WTC11 (cell line): ENCODE measurements at regions not wholly inside any gene's neighbourhood (a gene's known extent, or its start where the extent isn't known, plus 50 kb on each side); places are given as distances from the start of the nearest gene placed in this dataset.

Source experiments
- ATAC-seq: fragments of 200-7000 bp; cut with Tn5 transposase; 2 replicates; pipeline ENCODE4 v1.10.0; 2021; ENCODE audit warnings: mild to moderate bottlenecking, moderate library complexity
- CTCF ChIA-PET: fragments of 300-600 bp; sonication (Branson Sonifier 250); formaldehyde crosslinking; loops from one replicate; lab custom pipeline; 2021; ENCODE audit warnings: antibody characterized with exemption; lab: Charles Lee
- POLR2A ChIA-PET: fragments of 350-600 bp; sonication (Branson Sonifier 250); formaldehyde crosslinking; loops from one replicate; lab custom pipeline; 2021; ENCODE audit warnings: antibody characterized with exemption; lab: Charles Lee
- DNase-seq: peaks from one replicate; pipeline ENCODE4 v3.0.0; 2021; ENCODE audit warnings: low spot score
- H3K27ac Mint-ChIP-seq: 2 replicates; pipeline ENCODE4 v1.8.0; 2021; ENCODE audit warnings: mixed read lengths
- H3K27me3 Mint-ChIP-seq: 2 replicates; pipeline ENCODE4 v1.8.0; 2021; ENCODE audit warnings: low read depth, mild to moderate bottlenecking, moderate library complexity, mixed read lengths
- H3K36me3 Mint-ChIP-seq: 2 replicates; pipeline ENCODE4 v1.8.0; 2021; ENCODE audit warnings: mixed read lengths
- H3K4me1 Mint-ChIP-seq: 2 replicates; pipeline ENCODE4 v1.8.0; 2022; ENCODE audit warnings: mixed read lengths
- H3K4me3 Mint-ChIP-seq: 2 replicates; pipeline ENCODE4 v1.8.0; 2021; ENCODE audit warnings: mild to moderate bottlenecking, moderate library complexity, mixed read lengths
- H3K9me3 Mint-ChIP-seq: 2 replicates; pipeline ENCODE4 v1.8.0; 2021; ENCODE audit warnings: mixed read lengths
- CREM ChIP-seq: sonication (generic); formaldehyde crosslinking; IDR thresholded peaks from 2 replicates; pipeline ENCODE4 v1.8.1; 2022; ENCODE audit warnings: mild to moderate bottlenecking, missing genetic modification reagents, moderate library complexity
- EMX1 ChIP-seq: fragments of 250-450 bp; sonication (Bioruptor Pico); IDR thresholded peaks from 2 replicates; pipeline ENCODE4 v1.8.0; 2021; ENCODE audit warnings: mild to moderate bottlenecking
- FOXK1 ChIP-seq: sonication (generic); formaldehyde crosslinking; IDR thresholded peaks from 2 replicates; pipeline ENCODE4 v1.8.0; 2022; ENCODE audit warnings: mild to moderate bottlenecking, moderate library complexity, missing genetic modification reagents
- JAZF1 ChIP-seq: fragments of 250-450 bp; sonication (Bioruptor Pico); IDR thresholded peaks from 2 replicates; pipeline ENCODE4 v1.9.0; 2021; ENCODE audit warnings: moderate library complexity, mild to moderate bottlenecking, inconsistent platforms
- NR2C2 ChIP-seq: sonication (generic); formaldehyde crosslinking; IDR thresholded peaks from 2 replicates; pipeline ENCODE4 v1.8.0; 2022; ENCODE audit warnings: mild to moderate bottlenecking, missing genetic modification reagents
- PRRX2 ChIP-seq: fragments of 250-450 bp; sonication (Bioruptor Pico); IDR thresholded peaks from 2 replicates; pipeline ENCODE4 v1.8.0; 2021; ENCODE audit warnings: mild to moderate bottlenecking
- TP53 ChIP-seq: sonication (generic); formaldehyde crosslinking; IDR thresholded peaks from 2 replicates; pipeline ENCODE4 v1.8.1; 2023; ENCODE audit warnings: mild to moderate bottlenecking, missing genetic modification reagents
- ZNF232 ChIP-seq: sonication (generic); formaldehyde crosslinking; IDR thresholded peaks from 2 replicates; pipeline ENCODE4 v1.8.0; 2022; ENCODE audit warnings: mild to moderate bottlenecking, missing genetic modification reagents
- ZNF423 ChIP-seq: fragments of 250-450 bp; sonication (Bioruptor Pico); IDR thresholded peaks from 2 replicates; pipeline ENCODE4 v2.1.2; 2022; ENCODE audit warnings: mild to moderate bottlenecking, moderate library complexity
- TF ChIP-seq, protein P1 (sequence below): sonication (generic); formaldehyde crosslinking; conservative IDR thresholded peaks from 2 replicates; pipeline ENCODE4 v1.8.1; 2023; ENCODE audit warnings: mild to moderate bottlenecking, low read depth, missing genetic modification reagents, moderate library complexity
- TF ChIP-seq, protein P2 (sequence below): fragments of 250-450 bp; sonication (Bioruptor Pico); IDR thresholded peaks from 2 replicates; pipeline ENCODE4 v1.9.0; 2021; ENCODE audit warnings: mild to moderate bottlenecking, borderline replicate concordance
- TF ChIP-seq, protein P3 (sequence below): sonication (generic); formaldehyde crosslinking; IDR thresholded peaks from 2 replicates; pipeline ENCODE4 v1.8.1; 2023; ENCODE audit warnings: mild to moderate bottlenecking, missing genetic modification reagents
- TF ChIP-seq, protein P4 (sequence below): fragments of 200-600 bp; IDR thresholded peaks from 2 replicates; pipeline ENCODE4 v1.8.0; 2022; ENCODE audit warnings: antibody characterized with exemption
- TF ChIP-seq, protein P5 (sequence below): sonication (generic); formaldehyde crosslinking; IDR thresholded peaks from 2 replicates; pipeline ENCODE4 v1.8.1; 2023; ENCODE audit warnings: mild to moderate bottlenecking, missing genetic modification reagents, moderate library complexity
- TF ChIP-seq, protein P6 (sequence below): sonication (generic); formaldehyde crosslinking; IDR thresholded peaks from 2 replicates; pipeline ENCODE4 v1.8.1; 2022; ENCODE audit warnings: low read depth, mild to moderate bottlenecking, moderate library complexity, missing genetic modification reagents, borderline replicate concordance
- TF ChIP-seq, protein P7 (sequence below): sonication (generic); formaldehyde crosslinking; IDR thresholded peaks from 2 replicates; pipeline ENCODE4 v1.8.0; 2023; ENCODE audit warnings: missing genetic modification reagents

DNA sequence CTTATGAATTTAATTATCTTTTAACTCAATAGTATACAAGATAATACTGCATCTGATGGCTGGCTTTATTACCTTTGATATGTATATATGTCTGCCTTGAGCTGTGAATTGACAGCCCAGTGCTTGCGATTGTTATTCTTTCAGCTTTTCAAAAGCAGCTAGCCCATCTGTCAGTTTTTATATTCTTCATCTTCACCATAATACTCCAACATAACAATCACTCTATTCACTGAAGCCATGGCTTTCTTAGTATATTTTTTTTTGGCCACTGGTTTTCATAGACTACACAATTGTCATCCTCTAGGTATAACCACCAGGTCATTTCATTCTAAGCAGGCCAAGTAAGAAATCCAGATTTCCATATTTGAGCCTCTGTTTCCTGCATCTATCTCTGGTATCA, 1026.1 kb downstream of the FSCB start:
- Mint-ChIP-seq H3K4me3 (no peak overlapping the region), H3K27me3 (no peaks in the 10 kb centered on the region), H3K36me3 (no peaks in the 10 kb centered on the region), H3K4me1 (peaks cover 23% of the 10 kb centered on the region)
- POLR2A ChIA-PET: no interaction called here
- ATAC-seq: no peak
- CTCF ChIA-PET: no interaction called here
- no peak for TF ChIP-seq ZNF423 (CRISPR knock-in tag)
- TF ChIP-seq FOXK1: no peak
- TF ChIP-seq, all 79 proteins: peak for 0
- Mint-ChIP-seq H3K9me3 (no peaks in the 10 kb centered on the region), H3K27ac (no peak overlapping the region)
- no peak for DNase-seq

DNA sequence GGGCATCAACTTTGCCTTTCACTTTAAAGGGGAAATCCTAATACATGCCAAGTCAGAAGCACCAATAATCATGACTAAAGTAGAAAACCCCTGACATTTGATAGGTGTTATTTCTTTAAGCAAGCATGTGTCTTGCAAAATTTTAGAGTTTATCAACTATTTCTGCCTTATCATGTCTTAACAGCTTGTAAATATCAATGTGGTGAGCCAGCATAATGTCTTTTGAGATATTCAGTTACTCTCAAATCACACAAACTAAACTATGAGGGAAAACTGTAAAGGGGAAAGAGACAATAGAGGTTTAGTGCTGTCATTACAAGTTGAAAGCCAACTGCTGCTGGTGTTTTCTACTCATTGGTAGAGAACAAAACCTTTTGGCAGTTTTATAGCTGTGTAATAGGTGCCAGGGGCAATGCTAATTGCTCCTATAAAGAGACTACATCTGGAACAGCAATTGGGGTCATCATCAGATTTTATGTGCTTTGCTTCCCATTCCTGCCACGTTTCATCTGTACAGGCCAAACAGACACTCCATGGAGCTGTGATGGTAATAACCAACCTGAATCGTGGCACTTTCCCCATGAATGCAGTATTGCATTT, 1027.4 kb downstream of the FSCB start:
- ATAC-seq (no peak), DNase-seq (no peak)
- Mint-ChIP-seq H3K9me3 (no peaks in the 10 kb centered on the region), H3K4me3 (no peak overlapping the region), H3K4me1 (peaks cover 17% of the 10 kb centered on the region), H3K27ac (no peak overlapping the region), H3K27me3 (no peaks in the 10 kb centered on the region), H3K36me3 (no peaks in the 10 kb centered on the region)
- ChIA-PET CTCF (no interaction called here), POLR2A (no interaction called here)
- TF ChIP-seq, protein P1, sequence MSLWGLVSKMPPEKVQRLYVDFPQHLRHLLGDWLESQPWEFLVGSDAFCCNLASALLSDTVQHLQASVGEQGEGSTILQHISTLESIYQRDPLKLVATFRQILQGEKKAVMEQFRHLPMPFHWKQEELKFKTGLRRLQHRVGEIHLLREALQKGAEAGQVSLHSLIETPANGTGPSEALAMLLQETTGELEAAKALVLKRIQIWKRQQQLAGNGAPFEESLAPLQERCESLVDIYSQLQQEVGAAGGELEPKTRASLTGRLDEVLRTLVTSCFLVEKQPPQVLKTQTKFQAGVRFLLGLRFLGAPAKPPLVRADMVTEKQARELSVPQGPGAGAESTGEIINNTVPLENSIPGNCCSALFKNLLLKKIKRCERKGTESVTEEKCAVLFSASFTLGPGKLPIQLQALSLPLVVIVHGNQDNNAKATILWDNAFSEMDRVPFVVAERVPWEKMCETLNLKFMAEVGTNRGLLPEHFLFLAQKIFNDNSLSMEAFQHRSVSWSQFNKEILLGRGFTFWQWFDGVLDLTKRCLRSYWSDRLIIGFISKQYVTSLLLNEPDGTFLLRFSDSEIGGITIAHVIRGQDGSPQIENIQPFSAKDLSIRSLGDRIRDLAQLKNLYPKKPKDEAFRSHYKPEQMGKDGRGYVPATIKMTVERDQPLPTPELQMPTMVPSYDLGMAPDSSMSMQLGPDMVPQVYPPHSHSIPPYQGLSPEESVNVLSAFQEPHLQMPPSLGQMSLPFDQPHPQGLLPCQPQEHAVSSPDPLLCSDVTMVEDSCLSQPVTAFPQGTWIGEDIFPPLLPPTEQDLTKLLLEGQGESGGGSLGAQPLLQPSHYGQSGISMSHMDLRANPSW (CRISPR knock-in tag): no peak
- TF ChIP-seq NR2C2 (CRISPR knock-in tag) (no peak), TP53 (CRISPR knock-in tag) (no peak), JAZF1 (CRISPR knock-in tag) (no peak), PRRX2 (CRISPR knock-in tag) (no peak), ZNF232 (CRISPR knock-in tag) (no peak), CREM (CRISPR knock-in tag) (no peak)
- TF ChIP-seq, protein P2, sequence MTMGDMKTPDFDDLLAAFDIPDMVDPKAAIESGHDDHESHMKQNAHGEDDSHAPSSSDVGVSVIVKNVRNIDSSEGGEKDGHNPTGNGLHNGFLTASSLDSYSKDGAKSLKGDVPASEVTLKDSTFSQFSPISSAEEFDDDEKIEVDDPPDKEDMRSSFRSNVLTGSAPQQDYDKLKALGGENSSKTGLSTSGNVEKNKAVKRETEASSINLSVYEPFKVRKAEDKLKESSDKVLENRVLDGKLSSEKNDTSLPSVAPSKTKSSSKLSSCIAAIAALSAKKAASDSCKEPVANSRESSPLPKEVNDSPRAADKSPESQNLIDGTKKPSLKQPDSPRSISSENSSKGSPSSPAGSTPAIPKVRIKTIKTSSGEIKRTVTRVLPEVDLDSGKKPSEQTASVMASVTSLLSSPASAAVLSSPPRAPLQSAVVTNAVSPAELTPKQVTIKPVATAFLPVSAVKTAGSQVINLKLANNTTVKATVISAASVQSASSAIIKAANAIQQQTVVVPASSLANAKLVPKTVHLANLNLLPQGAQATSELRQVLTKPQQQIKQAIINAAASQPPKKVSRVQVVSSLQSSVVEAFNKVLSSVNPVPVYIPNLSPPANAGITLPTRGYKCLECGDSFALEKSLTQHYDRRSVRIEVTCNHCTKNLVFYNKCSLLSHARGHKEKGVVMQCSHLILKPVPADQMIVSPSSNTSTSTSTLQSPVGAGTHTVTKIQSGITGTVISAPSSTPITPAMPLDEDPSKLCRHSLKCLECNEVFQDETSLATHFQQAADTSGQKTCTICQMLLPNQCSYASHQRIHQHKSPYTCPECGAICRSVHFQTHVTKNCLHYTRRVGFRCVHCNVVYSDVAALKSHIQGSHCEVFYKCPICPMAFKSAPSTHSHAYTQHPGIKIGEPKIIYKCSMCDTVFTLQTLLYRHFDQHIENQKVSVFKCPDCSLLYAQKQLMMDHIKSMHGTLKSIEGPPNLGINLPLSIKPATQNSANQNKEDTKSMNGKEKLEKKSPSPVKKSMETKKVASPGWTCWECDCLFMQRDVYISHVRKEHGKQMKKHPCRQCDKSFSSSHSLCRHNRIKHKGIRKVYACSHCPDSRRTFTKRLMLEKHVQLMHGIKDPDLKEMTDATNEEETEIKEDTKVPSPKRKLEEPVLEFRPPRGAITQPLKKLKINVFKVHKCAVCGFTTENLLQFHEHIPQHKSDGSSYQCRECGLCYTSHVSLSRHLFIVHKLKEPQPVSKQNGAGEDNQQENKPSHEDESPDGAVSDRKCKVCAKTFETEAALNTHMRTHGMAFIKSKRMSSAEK (CRISPR knock-in tag): no peak
- TF ChIP-seq, protein P3, sequence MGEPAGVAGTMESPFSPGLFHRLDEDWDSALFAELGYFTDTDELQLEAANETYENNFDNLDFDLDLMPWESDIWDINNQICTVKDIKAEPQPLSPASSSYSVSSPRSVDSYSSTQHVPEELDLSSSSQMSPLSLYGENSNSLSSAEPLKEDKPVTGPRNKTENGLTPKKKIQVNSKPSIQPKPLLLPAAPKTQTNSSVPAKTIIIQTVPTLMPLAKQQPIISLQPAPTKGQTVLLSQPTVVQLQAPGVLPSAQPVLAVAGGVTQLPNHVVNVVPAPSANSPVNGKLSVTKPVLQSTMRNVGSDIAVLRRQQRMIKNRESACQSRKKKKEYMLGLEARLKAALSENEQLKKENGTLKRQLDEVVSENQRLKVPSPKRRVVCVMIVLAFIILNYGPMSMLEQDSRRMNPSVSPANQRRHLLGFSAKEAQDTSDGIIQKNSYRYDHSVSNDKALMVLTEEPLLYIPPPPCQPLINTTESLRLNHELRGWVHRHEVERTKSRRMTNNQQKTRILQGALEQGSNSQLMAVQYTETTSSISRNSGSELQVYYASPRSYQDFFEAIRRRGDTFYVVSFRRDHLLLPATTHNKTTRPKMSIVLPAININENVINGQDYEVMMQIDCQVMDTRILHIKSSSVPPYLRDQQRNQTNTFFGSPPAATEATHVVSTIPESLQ: no peak
- TF ChIP-seq, protein P4, sequence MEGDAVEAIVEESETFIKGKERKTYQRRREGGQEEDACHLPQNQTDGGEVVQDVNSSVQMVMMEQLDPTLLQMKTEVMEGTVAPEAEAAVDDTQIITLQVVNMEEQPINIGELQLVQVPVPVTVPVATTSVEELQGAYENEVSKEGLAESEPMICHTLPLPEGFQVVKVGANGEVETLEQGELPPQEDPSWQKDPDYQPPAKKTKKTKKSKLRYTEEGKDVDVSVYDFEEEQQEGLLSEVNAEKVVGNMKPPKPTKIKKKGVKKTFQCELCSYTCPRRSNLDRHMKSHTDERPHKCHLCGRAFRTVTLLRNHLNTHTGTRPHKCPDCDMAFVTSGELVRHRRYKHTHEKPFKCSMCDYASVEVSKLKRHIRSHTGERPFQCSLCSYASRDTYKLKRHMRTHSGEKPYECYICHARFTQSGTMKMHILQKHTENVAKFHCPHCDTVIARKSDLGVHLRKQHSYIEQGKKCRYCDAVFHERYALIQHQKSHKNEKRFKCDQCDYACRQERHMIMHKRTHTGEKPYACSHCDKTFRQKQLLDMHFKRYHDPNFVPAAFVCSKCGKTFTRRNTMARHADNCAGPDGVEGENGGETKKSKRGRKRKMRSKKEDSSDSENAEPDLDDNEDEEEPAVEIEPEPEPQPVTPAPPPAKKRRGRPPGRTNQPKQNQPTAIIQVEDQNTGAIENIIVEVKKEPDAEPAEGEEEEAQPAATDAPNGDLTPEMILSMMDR: no peak

DNA sequence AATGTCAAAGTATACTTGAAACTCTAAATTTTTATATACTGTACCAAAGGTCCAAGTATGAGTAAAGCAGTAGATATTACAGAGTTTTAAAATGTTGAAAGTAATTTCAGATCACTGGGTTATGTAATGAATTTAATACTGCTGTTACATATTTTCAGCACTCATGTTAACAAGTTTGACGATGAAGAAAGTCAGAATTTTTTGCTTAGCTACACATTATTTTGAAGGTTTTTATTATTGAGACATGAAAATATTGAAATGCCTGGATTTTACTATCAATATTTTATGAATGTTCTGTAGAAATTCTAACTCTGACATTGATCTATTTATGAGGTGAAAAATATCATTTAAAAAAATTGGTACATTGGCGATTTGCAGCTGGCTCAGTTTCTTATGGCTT, 1030.3 kb downstream of the FSCB start:
- Mint-ChIP-seq H3K4me1 (peaks cover 18% of the 10 kb centered on the region), H3K9me3 (no peaks in the 10 kb centered on the region), H3K27me3 (no peaks in the 10 kb centered on the region), H3K4me3 (no peak overlapping the region), H3K36me3 (no peaks in the 10 kb centered on the region), H3K27ac (no peak overlapping the region)
- ChIA-PET CTCF (no interaction called here), POLR2A (no interaction called here)
- DNase-seq (no peak), ATAC-seq (no peak)
- no peak for TF ChIP-seq CREM (CRISPR knock-in tag)
- TF ChIP-seq, protein P5, sequence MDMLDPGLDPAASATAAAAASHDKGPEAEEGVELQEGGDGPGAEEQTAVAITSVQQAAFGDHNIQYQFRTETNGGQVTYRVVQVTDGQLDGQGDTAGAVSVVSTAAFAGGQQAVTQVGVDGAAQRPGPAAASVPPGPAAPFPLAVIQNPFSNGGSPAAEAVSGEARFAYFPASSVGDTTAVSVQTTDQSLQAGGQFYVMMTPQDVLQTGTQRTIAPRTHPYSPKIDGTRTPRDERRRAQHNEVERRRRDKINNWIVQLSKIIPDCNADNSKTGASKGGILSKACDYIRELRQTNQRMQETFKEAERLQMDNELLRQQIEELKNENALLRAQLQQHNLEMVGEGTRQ (CRISPR knock-in tag): no peak
- TF ChIP-seq EMX1 (CRISPR knock-in tag): no peak
- TF ChIP-seq, protein P6, sequence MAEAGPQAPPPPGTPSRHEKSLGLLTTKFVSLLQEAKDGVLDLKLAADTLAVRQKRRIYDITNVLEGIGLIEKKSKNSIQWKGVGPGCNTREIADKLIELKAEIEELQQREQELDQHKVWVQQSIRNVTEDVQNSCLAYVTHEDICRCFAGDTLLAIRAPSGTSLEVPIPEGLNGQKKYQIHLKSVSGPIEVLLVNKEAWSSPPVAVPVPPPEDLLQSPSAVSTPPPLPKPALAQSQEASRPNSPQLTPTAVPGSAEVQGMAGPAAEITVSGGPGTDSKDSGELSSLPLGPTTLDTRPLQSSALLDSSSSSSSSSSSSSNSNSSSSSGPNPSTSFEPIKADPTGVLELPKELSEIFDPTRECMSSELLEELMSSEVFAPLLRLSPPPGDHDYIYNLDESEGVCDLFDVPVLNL: no peak
- TF ChIP-seq, protein P7, sequence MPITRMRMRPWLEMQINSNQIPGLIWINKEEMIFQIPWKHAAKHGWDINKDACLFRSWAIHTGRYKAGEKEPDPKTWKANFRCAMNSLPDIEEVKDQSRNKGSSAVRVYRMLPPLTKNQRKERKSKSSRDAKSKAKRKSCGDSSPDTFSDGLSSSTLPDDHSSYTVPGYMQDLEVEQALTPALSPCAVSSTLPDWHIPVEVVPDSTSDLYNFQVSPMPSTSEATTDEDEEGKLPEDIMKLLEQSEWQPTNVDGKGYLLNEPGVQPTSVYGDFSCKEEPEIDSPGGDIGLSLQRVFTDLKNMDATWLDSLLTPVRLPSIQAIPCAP: no peak
